Suprapubic skin (tissue), 4 donors: ENCODE measurements at regions not wholly inside any gene's neighbourhood (a gene's known extent, or its start where the extent isn't known, plus 50 kb on each side); places are given as distances from the start of the nearest gene placed in this dataset.

Source experiments
- EP300 ChIP-seq: sonication (generic); formaldehyde crosslinking; IDR thresholded peaks from one replicate; pipeline ENCODE4 v1.6.1; 2017; ENCODE audit warnings: antibody characterized with exemption
- POLR2AphosphoS5 ChIP-seq, 3 donors: sonication (generic); formaldehyde crosslinking; IDR thresholded peaks; one replicate each; pipeline ENCODE4 v1.6.1; 2017; ENCODE audit warnings: antibody characterized with exemption in 3 of 3
- TF ChIP-seq, protein P1 (sequence below), 2 donors: fragments of 200-600 bp in 1 of 2; fragments of 450-650 bp in 1 of 2; sonication (generic) in 1 of 2; IDR thresholded peaks; one replicate each; pipeline ENCODE4 v1.5.1; 2016 to 2019; ENCODE audit warnings: antibody characterized with exemption in 2 of 2, mild to moderate bottlenecking in 1 of 2, moderate library complexity in 1 of 2

DNA sequence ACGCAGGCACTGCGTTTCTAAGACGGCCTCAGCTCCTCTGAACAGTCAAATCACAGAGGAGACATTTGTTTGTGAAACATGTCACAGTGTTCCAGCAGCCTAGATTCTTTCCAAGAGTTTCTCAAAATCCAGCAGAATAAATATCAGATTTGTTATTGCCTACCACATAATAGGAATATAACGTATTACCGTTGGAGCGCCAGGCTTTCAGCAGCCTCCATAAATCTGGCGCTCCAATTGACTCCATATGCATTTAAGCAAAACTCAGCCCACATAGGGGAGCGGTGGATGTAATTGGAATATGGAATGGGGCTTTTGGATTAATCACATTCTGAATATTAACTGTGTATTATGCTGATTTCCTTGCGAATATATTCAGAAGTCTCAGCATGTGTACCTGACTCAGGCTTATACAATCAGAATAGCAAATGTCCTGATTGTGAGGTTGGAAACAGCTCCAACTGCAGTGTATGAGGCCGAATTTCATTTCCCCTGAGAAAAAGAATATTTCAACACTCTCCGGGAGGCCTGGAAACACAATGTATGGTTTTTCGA is 174.0 kb downstream of the ASCL4 start:
- TF ChIP-seq, protein P1, sequence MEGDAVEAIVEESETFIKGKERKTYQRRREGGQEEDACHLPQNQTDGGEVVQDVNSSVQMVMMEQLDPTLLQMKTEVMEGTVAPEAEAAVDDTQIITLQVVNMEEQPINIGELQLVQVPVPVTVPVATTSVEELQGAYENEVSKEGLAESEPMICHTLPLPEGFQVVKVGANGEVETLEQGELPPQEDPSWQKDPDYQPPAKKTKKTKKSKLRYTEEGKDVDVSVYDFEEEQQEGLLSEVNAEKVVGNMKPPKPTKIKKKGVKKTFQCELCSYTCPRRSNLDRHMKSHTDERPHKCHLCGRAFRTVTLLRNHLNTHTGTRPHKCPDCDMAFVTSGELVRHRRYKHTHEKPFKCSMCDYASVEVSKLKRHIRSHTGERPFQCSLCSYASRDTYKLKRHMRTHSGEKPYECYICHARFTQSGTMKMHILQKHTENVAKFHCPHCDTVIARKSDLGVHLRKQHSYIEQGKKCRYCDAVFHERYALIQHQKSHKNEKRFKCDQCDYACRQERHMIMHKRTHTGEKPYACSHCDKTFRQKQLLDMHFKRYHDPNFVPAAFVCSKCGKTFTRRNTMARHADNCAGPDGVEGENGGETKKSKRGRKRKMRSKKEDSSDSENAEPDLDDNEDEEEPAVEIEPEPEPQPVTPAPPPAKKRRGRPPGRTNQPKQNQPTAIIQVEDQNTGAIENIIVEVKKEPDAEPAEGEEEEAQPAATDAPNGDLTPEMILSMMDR (IDR thresholded peaks at IDR 0.05): no peak
- TF ChIP-seq EP300 (no peak), POLR2AphosphoS5 (IDR thresholded peaks at IDR 0.05) (no peak)
